OCI-LY1 (cell line): ENCODE measurements at regions not wholly inside any gene's neighbourhood (a gene's known extent, or its start where the extent isn't known, plus 50 kb on each side); places are given as distances from the start of the nearest gene placed in this dataset.

ENCODE experiments used
- H2AFZ ChIP-seq: fragments of 200-600 bp; sonication (generic), shearing (Covaris generic); 2 replicates; pipeline ENCODE4 v1.6.0; 2014; ENCODE audit warnings: antibody characterized with exemption, mild to moderate bottlenecking, low read length
- H3F3A ChIP-seq: fragments of 200-600 bp; sonication (generic), shearing (Covaris generic); 2 replicates; pipeline ENCODE4 v1.6.0; 2014; ENCODE audit warnings: mild to moderate bottlenecking, antibody characterized with exemption, low read length, moderate library complexity; ENCODE audit not compliant: insufficient read depth
- H3K27ac ChIP-seq: fragments of 200-600 bp; sonication (generic); 2 replicates; pipeline ENCODE4 v1.5.1; 2014; ENCODE audit warnings: low read length, mixed run types, mild to moderate bottlenecking, low read depth; ENCODE audit not compliant: poor library complexity, severe bottlenecking
- H3K27me3 ChIP-seq: fragments of 200-600 bp; sonication (generic); 2 replicates; pipeline ENCODE4 v1.6.0; 2014; ENCODE audit warnings: antibody characterized with exemption, mild to moderate bottlenecking, low read length, moderate library complexity; ENCODE audit not compliant: insufficient read depth
- H3K36me3 ChIP-seq: fragments of 200-600 bp; sonication (generic); 2 replicates; pipeline ENCODE4 v1.6.1; 2014; ENCODE audit warnings: mild to moderate bottlenecking, antibody characterized with exemption, low read length, moderate library complexity, mixed read lengths; ENCODE audit not compliant: insufficient read depth
- H3K4me1 ChIP-seq: fragments of 200-600 bp; sonication (generic); 2 replicates; pipeline ENCODE4 v1.5.1; 2014; ENCODE audit warnings: mild to moderate bottlenecking, low read length, moderate library complexity; ENCODE audit not compliant: insufficient read depth, severe bottlenecking
- H3K4me2 ChIP-seq: fragments of 200-600 bp; sonication (generic), shearing (Covaris generic); 2 replicates; pipeline ENCODE4 v1.6.1; 2014; ENCODE audit warnings: low read length
- H3K4me3 ChIP-seq: fragments of 200-600 bp; sonication (generic); 2 replicates; pipeline ENCODE4 v1.5.1; 2014; ENCODE audit warnings: low read length, low read depth, mild to moderate bottlenecking, mixed read lengths; ENCODE audit not compliant: poor library complexity, severe bottlenecking
- H3K79me2 ChIP-seq: fragments of 200-600 bp; shearing (Covaris generic); 2 replicates; pipeline ENCODE4 v1.6.1; 2016; ENCODE audit warnings: mixed run types, low read length, mixed read lengths; ENCODE audit not compliant: insufficient read depth
- H3K9ac ChIP-seq: fragments of 200-600 bp; sonication (generic), shearing (Covaris generic); 2 replicates; pipeline ENCODE4 v1.6.1; 2014; ENCODE audit warnings: mild to moderate bottlenecking, low read length, mixed read lengths
- H3K9me2 ChIP-seq: fragments of 200-600 bp; sonication (generic), shearing (Covaris generic); 2 replicates; pipeline ENCODE4 v1.6.1; 2014; ENCODE audit warnings: low read depth, mild to moderate bottlenecking, low read length, mixed read lengths
- H3K9me3 ChIP-seq: fragments of 200-600 bp; shearing (Covaris generic); 2 replicates; pipeline ENCODE4 v1.6.1; 2014; ENCODE audit warnings: low read length, mixed read lengths
- H4K20me1 ChIP-seq: fragments of 200-600 bp; sonication (generic), shearing (Covaris generic); 2 replicates; pipeline ENCODE4 v1.6.0; 2016; ENCODE audit warnings: mild to moderate bottlenecking, low read length; ENCODE audit not compliant: insufficient read depth
- CTCF ChIP-seq: fragments of 200-600 bp; sonication (generic), shearing (Covaris generic); IDR thresholded peaks from 2 replicates; pipeline ENCODE4 v1.5.1; 2017; ENCODE audit warnings: mild to moderate bottlenecking, antibody characterized with exemption, low read length, moderate library complexity, mixed read lengths
- EZH2 ChIP-seq: fragments of 200-600 bp; sonication (generic), shearing (Covaris generic); IDR thresholded peaks from 2 replicates; pipeline ENCODE4 v1.8.0; 2017; ENCODE audit warnings: borderline replicate concordance, mixed run types, mild to moderate bottlenecking, antibody characterized with exemption, low read length, moderate library complexity, mixed read lengths

- Histone ChIP-seq H3F3A (no peaks in the 10 kb centered on the region), H3K36me3 (no peaks in the 10 kb centered on the region), H4K20me1 (no peaks in the 10 kb centered on the region), H2AFZ (no peak overlapping the region), H3K27me3 (no peaks in the 10 kb centered on the region), H3K9me2 (no peaks in the 10 kb centered on the region), H3K9ac (no peak overlapping the region), H3K79me2 (no peaks in the 10 kb centered on the region), H3K27ac (no peak overlapping the region), H3K4me2 (no peak overlapping the region), H3K9me3 (no peaks in the 10 kb centered on the region), H3K4me3 (no peak overlapping the region), H3K4me1 (no peaks in the 10 kb centered on the region)
- no peak for TF ChIP-seq EZH2
- no peak for TF ChIP-seq CTCF
Observed at GRCh38 chr10:105840288-105840770, 1199.2 kb downstream of the SORCS3 start.

- Histone ChIP-seq H3K4me1 (no peaks in the 10 kb centered on the region), H3K79me2 (no peaks in the 10 kb centered on the region), H3K9me3 (no peaks in the 10 kb centered on the region), H3K9ac (no peak overlapping the region), H3K27ac (no peak overlapping the region), H3K27me3 (no peaks in the 10 kb centered on the region), H3K36me3 (no peaks in the 10 kb centered on the region), H3F3A (no peaks in the 10 kb centered on the region), H3K9me2 (no peaks in the 10 kb centered on the region), H2AFZ (no peak overlapping the region), H4K20me1 (no peaks in the 10 kb centered on the region), H3K4me2 (peak overlapping the region; percentile 7; the same call in 1 of the 2 replicates), H3K4me3 (no peak overlapping the region)
- no peak for TF ChIP-seq EZH2
- TF ChIP-seq CTCF: no peak
Observed at GRCh38 chr10:105838392-105838791, 1197.3 kb downstream of the SORCS3 start.

DNA sequence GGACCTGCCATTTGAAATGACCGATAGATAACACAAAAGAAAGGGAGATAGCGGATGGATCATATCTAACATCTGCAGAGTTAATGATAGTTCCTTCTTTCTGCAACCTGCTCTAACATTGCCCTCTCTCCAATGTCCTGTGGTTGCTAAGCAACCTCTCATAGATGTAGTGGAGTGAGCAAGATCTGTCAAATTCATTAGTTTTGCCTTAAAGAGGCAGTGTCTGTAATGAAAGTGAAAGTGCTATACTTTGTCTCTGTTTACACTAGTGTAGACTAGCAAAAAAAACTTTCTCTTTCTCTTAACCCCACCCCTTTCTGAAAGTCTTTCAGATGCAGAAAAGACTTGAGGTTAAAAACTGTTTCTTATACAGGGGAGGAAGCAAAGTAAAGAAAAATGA, 1196.9 kb downstream of the SORCS3 start:
- no peak overlapping the region for H3K4me3 ChIP-seq
- no peaks in the 10 kb centered on the region for H3F3A ChIP-seq
- H3K9me3 ChIP-seq: no peaks in the 10 kb centered on the region
- no peaks in the 10 kb centered on the region for H3K9me2 ChIP-seq
- no peaks in the 10 kb centered on the region for H3K4me1 ChIP-seq
- no peak overlapping the region for H3K9ac ChIP-seq
- H3K27ac ChIP-seq: no peak overlapping the region
- no peak for TF ChIP-seq CTCF
- TF ChIP-seq EZH2: no peak
- no peak overlapping the region for H2AFZ ChIP-seq
- H3K36me3 ChIP-seq: no peaks in the 10 kb centered on the region
- H4K20me1 ChIP-seq: no peaks in the 10 kb centered on the region
- H3K27me3 ChIP-seq: no peaks in the 10 kb centered on the region
- H3K4me2 ChIP-seq: peak overlapping the region; percentile 7; the same call in 1 of the 2 replicates
- H3K79me2 ChIP-seq: no peaks in the 10 kb centered on the region
